Thyroid gland (tissue), 4 donors: ENCODE measurements at regions not wholly inside any gene's neighbourhood (a gene's known extent, or its start where the extent isn't known, plus 50 kb on each side); places are given as distances from the start of the nearest gene placed in this dataset.

Experiments used
- DNase-seq, 2 donors: peaks; one replicate each; pipeline ENCODE4 v3.0.0-alpha.2; 2019
- H3K27ac ChIP-seq, 3 donors: fragments of 200-600 bp; sonication (generic); 1 replicate in 2 of 3; 2 replicates in 1 of 3; pipeline ENCODE4 v1.5.1; 2016 to 2019; ENCODE audit warnings: mild to moderate bottlenecking in 1 of 3, moderate library complexity in 1 of 3
- H3K27me3 ChIP-seq: fragments of 200-600 bp; sonication (generic); one replicate; pipeline ENCODE4 v1.5.1; 2019
- H3K36me3 ChIP-seq, 2 donors: fragments of 200-600 bp; sonication (generic); one replicate each; pipeline ENCODE4 v1.5.1; 2016 to 2019
- H3K4me1 ChIP-seq, 2 donors: fragments of 200-600 bp; sonication (generic); one replicate each; pipeline ENCODE4 v1.5.1; 2017 to 2019
- H3K4me3 ChIP-seq, 3 donors: fragments of 200-600 bp; sonication (generic); replicated peaks in 1 of 3; 1 replicate in 2 of 3; 2 replicates in 1 of 3; pipeline ENCODE4 v1.5.1; 2016; ENCODE audit warnings: mild to moderate bottlenecking in 1 of 3
- H3K9me3 ChIP-seq: fragments of 200-600 bp; sonication (generic); one replicate; pipeline ENCODE4 v1.5.1; 2017
- POLR2A ChIP-seq, 2 donors: fragments of 450-650 bp; IDR thresholded peaks; one replicate each; pipeline ENCODE4 v1.6.1; 2017; ENCODE audit warnings: antibody characterized with exemption in 2 of 2, mild to moderate bottlenecking in 2 of 2, moderate library complexity in 1 of 2
- WGBS, 2 donors: methylation state at CpG; one replicate each; pipeline ENCODE4 v1.1.5; 2017; 5-methylcytosine and 5-hydroxymethylcytosine counted together
- intact Hi-C: fragments of 100-400 bp; cut with DNase I; formaldehyde crosslinking; loops from one replicate; pipeline ENCODE4 v1.15.1; 2023
- TF ChIP-seq, protein P1 (sequence below), 6 experiments: fragments of 200-600 bp in 3 of 6; fragments of 450-650 bp in 3 of 6; sonication (generic) in 3 of 6; IDR thresholded peaks; one replicate each; pipeline ENCODE4 v1.5.1; 2016 to 2019; ENCODE audit warnings: antibody characterized with exemption in 6 of 6, mild to moderate bottlenecking in 2 of 6, inconsistent platforms in 1 of 6, moderate library complexity in 1 of 6

DNA sequence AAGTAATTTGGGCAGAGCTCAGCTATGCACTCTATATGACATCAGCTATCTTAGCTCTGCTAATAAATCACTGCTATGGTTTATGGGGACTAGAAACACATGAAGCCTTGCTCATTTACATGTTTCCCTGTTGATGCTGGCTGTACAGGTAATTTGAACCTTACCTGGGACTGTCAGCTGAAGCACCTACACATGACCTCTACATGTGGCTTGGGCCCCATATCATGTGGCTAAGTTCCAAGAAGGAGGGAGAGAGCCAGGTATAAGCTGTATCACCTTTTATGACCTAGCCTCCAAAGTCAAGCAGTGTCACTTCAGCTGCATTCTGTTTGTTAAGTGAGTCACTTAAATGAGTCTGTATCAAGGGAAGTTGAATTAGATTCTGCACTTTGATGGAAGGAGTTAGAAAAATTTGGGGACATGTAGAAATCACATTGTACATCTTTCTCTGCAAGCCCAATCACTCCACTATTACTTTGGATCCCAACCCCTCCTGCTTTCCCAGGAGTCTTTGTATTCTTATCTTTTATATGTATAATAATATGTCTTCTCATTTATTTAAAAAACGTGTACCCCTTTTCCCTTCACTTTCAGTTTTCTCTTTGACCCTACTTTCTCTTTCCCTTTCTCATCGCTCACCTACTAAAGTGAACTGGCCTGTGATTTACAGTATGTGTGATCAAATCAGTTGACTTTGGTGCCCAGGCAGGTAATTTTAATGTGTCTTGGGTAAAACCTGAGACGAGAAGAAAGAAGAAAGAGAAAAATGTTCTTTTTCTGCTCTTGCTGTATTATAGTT is 53.4 kb upstream of the PRKACB start:
- DNase-seq: no peak
- H3K27ac ChIP-seq: no peak overlapping the region
- WGBS, 2 donors: 70 to 84% methylated on average over 3 of the region's 3 CpGs
- H3K36me3 ChIP-seq: no peaks in the 10 kb centered on the region
- no peaks in the 10 kb centered on the region for H3K4me1 ChIP-seq
- no peak overlapping the region for H3K4me3 ChIP-seq
- H3K9me3 ChIP-seq: no peaks in the 10 kb centered on the region
- TF ChIP-seq, protein P1, sequence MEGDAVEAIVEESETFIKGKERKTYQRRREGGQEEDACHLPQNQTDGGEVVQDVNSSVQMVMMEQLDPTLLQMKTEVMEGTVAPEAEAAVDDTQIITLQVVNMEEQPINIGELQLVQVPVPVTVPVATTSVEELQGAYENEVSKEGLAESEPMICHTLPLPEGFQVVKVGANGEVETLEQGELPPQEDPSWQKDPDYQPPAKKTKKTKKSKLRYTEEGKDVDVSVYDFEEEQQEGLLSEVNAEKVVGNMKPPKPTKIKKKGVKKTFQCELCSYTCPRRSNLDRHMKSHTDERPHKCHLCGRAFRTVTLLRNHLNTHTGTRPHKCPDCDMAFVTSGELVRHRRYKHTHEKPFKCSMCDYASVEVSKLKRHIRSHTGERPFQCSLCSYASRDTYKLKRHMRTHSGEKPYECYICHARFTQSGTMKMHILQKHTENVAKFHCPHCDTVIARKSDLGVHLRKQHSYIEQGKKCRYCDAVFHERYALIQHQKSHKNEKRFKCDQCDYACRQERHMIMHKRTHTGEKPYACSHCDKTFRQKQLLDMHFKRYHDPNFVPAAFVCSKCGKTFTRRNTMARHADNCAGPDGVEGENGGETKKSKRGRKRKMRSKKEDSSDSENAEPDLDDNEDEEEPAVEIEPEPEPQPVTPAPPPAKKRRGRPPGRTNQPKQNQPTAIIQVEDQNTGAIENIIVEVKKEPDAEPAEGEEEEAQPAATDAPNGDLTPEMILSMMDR (IDR thresholded peaks at IDR 0.05): no peak
- no peak for TF ChIP-seq POLR2A (IDR thresholded peaks at IDR 0.05)
- H3K27me3 ChIP-seq: no peaks in the 10 kb centered on the region
- intact Hi-C loops: no loop called here

DNA sequence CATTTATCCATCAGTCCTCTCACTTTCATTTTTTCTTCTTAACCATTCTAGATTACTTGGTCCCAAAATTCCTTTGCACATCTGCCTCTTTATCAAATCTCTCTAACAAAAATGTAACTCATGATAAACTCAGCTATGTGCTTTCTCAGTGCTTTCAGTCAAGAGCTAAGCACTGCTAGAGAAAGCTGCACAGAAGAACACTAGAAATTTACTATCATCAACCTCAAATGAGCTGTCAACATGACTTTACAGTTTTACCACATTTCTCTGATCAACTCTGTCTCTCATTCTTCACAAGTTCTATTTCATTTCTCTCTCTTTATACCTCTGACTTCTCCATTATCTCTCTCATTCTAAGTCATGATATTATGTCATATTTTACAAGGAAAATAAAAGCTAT is 54.2 kb upstream of the PRKACB start:
- no peaks in the 10 kb centered on the region for H3K27me3 ChIP-seq
- TF ChIP-seq POLR2A (IDR thresholded peaks at IDR 0.05): no peak
- TF ChIP-seq, protein P1 (IDR thresholded peaks at IDR 0.05): no peak
- H3K4me3 ChIP-seq: no peak overlapping the region
- H3K27ac ChIP-seq: no peak overlapping the region
- no peak for DNase-seq
- no peaks in the 10 kb centered on the region for H3K9me3 ChIP-seq
- H3K4me1 ChIP-seq: no peaks in the 10 kb centered on the region
- no peaks in the 10 kb centered on the region for H3K36me3 ChIP-seq
- intact Hi-C loops: no loop called here

DNA sequence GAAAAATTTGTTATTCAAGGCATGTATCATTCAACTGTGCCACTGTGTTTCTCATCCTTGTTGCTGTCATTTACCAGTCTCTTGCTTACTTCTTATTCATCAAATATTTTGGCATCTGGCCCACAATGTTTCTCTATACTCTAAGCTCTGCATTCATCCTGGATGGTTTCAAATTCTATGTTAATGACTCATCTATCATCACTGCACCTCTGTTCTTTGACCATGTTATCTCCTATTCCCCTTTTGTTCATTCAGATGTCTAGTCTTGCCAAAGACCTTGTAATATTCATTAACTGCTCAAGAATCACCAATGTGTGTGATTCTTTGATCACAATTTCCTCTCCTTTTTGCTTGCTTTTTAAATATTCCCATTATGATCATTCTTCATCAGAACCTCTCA is 54.6 kb upstream of the PRKACB start:
- Histone ChIP-seq H3K9me3 (no peaks in the 10 kb centered on the region), H3K36me3 (no peaks in the 10 kb centered on the region), H3K27ac (no peak overlapping the region), H3K4me1 (no peaks in the 10 kb centered on the region), H3K27me3 (no peaks in the 10 kb centered on the region), H3K4me3 (no peak overlapping the region)
- DNase-seq: no peak
- no peak for TF ChIP-seq POLR2A (IDR thresholded peaks at IDR 0.05)
- TF ChIP-seq, protein P1 (IDR thresholded peaks at IDR 0.05): no peak
- intact Hi-C loops: no loop called here

DNA sequence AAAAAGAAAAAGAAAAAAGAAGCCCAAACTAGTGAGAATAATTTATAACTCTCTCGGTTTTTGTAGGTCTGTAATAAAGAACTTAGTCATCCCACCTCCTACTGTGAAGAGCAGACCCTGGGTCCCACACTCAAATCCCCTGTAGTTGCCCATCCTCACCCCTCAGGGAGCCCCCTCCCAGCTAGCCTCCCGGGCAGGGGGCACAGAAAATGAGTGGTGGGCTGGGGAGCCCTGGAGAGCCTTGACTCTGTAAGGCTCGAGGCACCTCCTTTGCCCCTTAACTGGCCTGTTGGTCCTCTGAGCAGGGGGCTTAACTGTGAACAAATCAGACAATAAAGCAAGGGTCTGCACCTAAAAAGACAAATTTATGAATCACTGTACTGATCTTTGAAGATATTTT is 57.5 kb upstream of the PRKACB start:
- no peak overlapping the region for H3K4me3 ChIP-seq
- no peak overlapping the region for H3K27ac ChIP-seq
- no peaks in the 10 kb centered on the region for H3K36me3 ChIP-seq
- no peak for TF ChIP-seq POLR2A (IDR thresholded peaks at IDR 0.05)
- TF ChIP-seq, protein P1 (IDR thresholded peaks at IDR 0.05): no peak
- no peaks in the 10 kb centered on the region for H3K27me3 ChIP-seq
- DNase-seq: no peak
- intact Hi-C loops: no loop called here
- 90 to 94% methylated on average over 3 of the region's 3 CpGs for WGBS, 2 donors
- H3K9me3 ChIP-seq: no peaks in the 10 kb centered on the region
- no peaks in the 10 kb centered on the region for H3K4me1 ChIP-seq

DNA sequence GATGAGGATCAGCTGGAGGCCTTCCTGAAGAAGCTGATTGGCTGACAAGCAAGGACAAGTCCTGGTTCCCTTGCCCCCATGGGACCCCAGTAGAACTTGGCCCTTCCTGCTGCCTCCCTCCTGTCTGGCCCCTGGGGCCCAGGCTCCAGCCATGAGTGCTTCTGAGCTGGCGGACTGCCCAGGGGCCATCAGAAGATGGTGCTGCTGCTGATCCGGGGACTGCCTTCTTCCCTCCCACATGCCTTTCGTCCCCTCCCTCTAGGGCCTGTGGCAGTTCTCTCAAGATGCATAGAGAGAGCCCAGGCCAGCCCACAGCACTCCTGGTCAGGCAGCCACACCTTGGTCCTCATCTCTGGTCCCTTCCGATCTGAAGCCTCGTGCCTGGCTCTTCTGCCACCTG is 57.9 kb upstream of the PRKACB start:
- Histone ChIP-seq H3K4me3 (no peak overlapping the region), H3K27me3 (no peaks in the 10 kb centered on the region), H3K4me1 (no peaks in the 10 kb centered on the region), H3K27ac (no peak overlapping the region), H3K36me3 (no peaks in the 10 kb centered on the region), H3K9me3 (no peaks in the 10 kb centered on the region)
- DNase-seq: no peak
- intact Hi-C loops: no loop called here
- WGBS, 2 donors: 83 to 85% methylated on average over 5 of the region's 5 CpGs
- TF ChIP-seq, protein P1 (IDR thresholded peaks at IDR 0.05): no peak
- no peak for TF ChIP-seq POLR2A (IDR thresholded peaks at IDR 0.05)
